ENCODE measurements at regions not wholly inside any gene's neighbourhood (a gene's known extent, or its start where the extent isn't known, plus 50 kb on each side); places are given as distances from the start of the nearest gene placed in this dataset.

DNA sequence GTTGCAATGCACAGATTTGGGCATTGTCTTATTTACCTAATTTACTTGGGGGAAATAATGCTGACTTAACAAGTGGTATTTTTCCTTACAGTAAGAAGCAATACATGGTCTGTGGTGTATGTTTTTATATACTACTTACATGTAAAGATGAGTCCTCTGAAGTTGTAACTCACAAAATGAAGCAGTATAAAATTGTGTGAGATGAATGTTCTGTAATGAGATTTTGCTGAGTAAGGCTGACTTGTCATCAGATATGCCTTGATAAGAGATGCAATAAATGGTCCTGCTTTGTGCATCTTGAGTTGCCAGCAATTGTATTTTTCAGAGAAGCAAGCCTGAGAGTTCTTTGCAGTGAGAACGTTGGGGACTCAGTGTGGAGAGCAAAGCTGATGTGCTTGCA lies 92.2 kb upstream of the GNAQ start:
- no peak for DNase-seq (ENCODE audit: low read depth)
- H3K4me3 ChIP-seq (ENCODE audit: low read depth, low read length): no peak overlapping the region
- TF ChIP-seq, protein P1, sequence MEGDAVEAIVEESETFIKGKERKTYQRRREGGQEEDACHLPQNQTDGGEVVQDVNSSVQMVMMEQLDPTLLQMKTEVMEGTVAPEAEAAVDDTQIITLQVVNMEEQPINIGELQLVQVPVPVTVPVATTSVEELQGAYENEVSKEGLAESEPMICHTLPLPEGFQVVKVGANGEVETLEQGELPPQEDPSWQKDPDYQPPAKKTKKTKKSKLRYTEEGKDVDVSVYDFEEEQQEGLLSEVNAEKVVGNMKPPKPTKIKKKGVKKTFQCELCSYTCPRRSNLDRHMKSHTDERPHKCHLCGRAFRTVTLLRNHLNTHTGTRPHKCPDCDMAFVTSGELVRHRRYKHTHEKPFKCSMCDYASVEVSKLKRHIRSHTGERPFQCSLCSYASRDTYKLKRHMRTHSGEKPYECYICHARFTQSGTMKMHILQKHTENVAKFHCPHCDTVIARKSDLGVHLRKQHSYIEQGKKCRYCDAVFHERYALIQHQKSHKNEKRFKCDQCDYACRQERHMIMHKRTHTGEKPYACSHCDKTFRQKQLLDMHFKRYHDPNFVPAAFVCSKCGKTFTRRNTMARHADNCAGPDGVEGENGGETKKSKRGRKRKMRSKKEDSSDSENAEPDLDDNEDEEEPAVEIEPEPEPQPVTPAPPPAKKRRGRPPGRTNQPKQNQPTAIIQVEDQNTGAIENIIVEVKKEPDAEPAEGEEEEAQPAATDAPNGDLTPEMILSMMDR (IDR thresholded peaks at IDR 0.05; ENCODE audit: insufficient read depth, low read depth, low read length): no peak

DNA sequence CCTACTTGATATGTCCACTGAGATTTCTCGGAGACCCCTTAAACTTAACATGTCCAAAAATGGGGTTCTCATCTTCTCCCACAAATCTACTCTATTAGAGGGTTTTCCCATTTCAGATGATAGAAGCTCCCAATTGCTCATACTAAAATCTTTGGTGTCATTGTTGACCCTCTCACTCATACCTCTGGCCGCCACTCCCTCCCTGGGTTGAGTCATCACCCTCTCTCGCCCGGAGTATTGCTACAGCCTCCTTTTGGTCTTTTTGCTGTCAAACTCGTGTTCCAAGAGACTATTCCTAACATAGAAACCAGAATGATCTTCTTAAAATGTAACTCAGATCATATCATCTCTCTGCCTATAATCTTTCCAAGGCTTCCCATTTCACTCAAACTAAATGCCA lies 91.0 kb upstream of the GNAQ start:
- TF ChIP-seq, protein P1 (IDR thresholded peaks at IDR 0.05; ENCODE audit: insufficient read depth, low read depth, low read length): no peak
- peak; percentile 25 for DNase-seq (ENCODE audit: low read depth)
- no peak overlapping the region for H3K4me3 ChIP-seq (ENCODE audit: low read depth, low read length)

DNA sequence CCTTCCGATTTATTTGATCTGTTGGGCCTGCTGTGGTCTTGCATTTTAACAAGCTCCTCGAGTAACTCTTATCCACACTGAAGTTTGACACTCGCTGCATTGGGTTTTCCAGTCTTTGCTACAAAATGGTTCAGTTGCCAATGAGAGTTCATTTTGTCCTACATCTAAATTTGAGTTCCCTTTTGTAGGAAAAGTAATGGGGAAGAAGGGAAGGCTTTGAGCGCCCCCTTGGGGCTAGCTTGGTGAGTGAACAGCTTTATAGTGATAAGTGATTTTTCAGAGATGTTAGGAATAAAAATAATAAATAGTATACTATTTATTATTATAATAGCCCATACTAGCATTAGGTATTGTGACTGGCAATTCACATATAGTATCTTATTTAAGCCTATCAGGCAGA lies 89.9 kb upstream of the GNAQ start:
- TF ChIP-seq, protein P1 (IDR thresholded peaks at IDR 0.05; ENCODE audit: insufficient read depth, low read depth, low read length): peak; percentile 80
- H3K4me3 ChIP-seq (ENCODE audit: low read depth, low read length): no peak overlapping the region
- peak; percentile 70 for DNase-seq (ENCODE audit: low read depth)

DNA sequence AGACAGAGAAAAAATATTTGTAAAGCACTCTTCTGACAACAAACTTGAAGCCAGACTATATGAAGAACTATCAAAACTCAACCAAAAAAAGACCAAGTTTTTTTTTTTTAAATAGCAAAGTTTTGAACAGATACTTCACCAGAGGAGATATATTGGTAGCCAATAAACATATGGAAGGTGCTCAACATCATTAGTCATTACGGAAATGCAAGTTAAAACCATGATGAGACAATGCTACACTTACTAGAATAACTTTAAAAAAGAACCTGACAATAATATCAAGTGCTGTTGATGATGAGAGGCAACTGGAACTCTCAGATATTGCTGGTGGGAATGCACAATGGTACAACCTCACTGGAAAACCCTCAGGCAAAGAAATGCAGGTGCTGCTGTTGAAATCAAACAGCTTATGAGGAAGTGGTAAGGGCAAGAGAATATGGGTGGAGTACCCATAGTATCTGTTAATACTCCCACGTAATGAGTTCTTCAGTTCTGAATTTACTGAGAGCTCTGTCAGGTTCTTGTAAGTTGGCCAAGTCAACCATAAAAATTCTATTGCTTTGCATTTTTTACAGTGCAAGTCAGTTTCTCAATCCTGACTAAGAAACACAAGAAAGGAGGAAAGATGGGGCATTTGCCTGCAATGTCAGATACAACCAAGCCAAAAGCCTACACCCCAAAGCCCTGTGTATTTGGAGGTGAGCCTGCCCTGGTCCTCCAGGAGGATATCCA lies 87.3 kb upstream of the GNAQ start:
- peak; percentile 77 for DNase-seq (ENCODE audit: low read depth)
- no peak overlapping the region for H3K4me3 ChIP-seq (ENCODE audit: low read depth, low read length)
- TF ChIP-seq, protein P1 (IDR thresholded peaks at IDR 0.05; ENCODE audit: insufficient read depth, low read depth, low read length): no peak

DNA sequence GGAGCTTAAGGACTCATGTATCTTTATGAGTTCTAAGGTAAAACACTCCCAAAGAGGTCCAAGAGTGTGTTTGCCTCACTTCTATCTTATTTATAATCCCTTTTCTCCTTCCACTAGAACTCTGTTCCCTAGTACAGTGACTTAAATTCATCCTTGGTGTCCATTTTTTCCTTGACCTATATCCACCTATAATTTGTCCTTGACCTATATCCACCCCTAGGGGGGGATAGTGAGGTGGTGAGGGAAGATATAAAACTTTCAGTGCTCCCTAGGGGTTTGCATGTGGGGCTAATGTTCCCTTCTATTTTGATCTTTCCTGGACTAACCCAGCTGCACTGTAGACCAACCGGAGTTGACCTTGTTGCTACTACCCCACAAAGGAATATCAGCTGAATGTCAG lies 83.5 kb upstream of the GNAQ start:
- H3K4me3 ChIP-seq (ENCODE audit: low read depth, low read length): no peak overlapping the region
- no peak for DNase-seq (ENCODE audit: low read depth)
- TF ChIP-seq, protein P1 (IDR thresholded peaks at IDR 0.05; ENCODE audit: insufficient read depth, low read depth, low read length): peak; percentile 50

DNA sequence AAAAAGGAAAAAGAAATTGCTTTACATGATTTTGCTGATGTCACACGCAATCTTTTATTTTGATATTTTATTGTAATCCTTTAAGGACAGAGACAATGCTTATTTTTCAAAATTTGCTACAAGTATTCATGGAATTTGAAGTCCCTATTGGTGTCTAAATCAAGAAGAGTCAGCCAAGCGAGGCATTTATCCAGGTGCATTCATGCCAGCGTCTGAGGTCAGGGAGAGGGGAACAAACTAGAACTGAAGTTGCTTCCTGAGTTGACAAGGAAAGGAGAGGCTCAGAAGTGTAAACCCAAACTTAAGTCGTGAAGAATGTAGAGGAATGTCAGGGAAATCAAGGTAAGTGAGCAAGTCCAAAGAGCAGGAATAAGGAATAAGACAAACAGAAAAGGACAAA lies 83.0 kb upstream of the GNAQ start:
- TF ChIP-seq, protein P1 (IDR thresholded peaks at IDR 0.05; ENCODE audit: insufficient read depth, low read depth, low read length): no peak
- H3K4me3 ChIP-seq (ENCODE audit: low read depth, low read length): no peak overlapping the region
- no peak for DNase-seq (ENCODE audit: low read depth)

DNA sequence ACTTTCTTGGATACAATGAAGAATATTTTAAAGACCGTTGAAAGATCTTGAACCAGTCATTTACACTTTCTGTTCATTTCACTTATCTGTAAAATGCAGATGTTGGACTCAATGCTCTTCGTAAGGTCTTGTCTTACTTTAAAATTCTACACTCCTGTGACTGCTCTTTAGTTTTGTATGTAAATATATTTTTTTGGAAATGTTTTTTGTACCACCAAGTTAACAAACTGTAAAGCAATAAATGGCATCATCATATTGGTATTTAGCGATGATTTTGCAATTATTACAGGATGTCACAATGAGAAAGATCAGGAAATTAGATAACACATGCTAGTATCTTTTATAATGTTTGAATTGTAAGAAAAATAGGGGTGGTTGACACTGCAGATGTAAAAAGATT lies 80.8 kb upstream of the GNAQ start:
- TF ChIP-seq, protein P1 (IDR thresholded peaks at IDR 0.05; ENCODE audit: insufficient read depth, low read depth, low read length): no peak
- peak; percentile 11 for DNase-seq (ENCODE audit: low read depth)
- H3K4me3 ChIP-seq (ENCODE audit: low read depth, low read length): no peak overlapping the region
